GM21423 (cell line): ENCODE measurements at regions not wholly inside any gene's neighbourhood (a gene's known extent, or its start where the extent isn't known, plus 50 kb on each side); places are given as distances from the start of the nearest gene placed in this dataset.

Experiments
- ATAC-seq: cut with Tn5 transposase; IDR thresholded peaks from one replicate; pipeline ENCODE4 v1.9.1; 2021; ENCODE audit warnings: mild to moderate bottlenecking, moderate library complexity; ENCODE audit not compliant: unreplicated experiment

- no peak for ATAC-seq
Measured at GRCh38 chr12:91347481-91348214, 165.0 kb upstream of the DCN start.

- ATAC-seq, result no peak
Measured at GRCh38 chr12:91346827-91347226, 164.2 kb upstream of the DCN start.

GRCh38 chr12:91344408-91344807 is 161.8 kb upstream of the DCN start:
- ATAC-seq, result no peak

GRCh38 chr12:91343010-91343409 is 160.4 kb upstream of the DCN start:
- ATAC-seq, result no peak

- no peak for ATAC-seq
Measured at GRCh38 chr12:91339106-91339505, 156.5 kb upstream of the DCN start.

- no peak for ATAC-seq
Measured at GRCh38 chr12:91335699-91336098, 153.1 kb upstream of the DCN start.

GRCh38 chr12:91333966-91334365 is 151.3 kb upstream of the DCN start:
- no peak for ATAC-seq

- no peak for ATAC-seq
Measured at GRCh38 chr12:91332302-91332701, 149.7 kb upstream of the DCN start.

- no peak for ATAC-seq
Measured at GRCh38 chr12:91331371-91331770, 148.8 kb upstream of the DCN start.

- no peak for ATAC-seq
Measured at GRCh38 chr12:91328451-91328850, 145.8 kb upstream of the DCN start.

- no peak for ATAC-seq
Measured at GRCh38 chr12:91327889-91328288, 145.3 kb upstream of the DCN start.

GRCh38 chr12:91327131-91327530 is 144.5 kb upstream of the DCN start:
- ATAC-seq, result no peak

- no peak for ATAC-seq
Measured at GRCh38 chr12:91326058-91327027, 143.7 kb upstream of the DCN start.

GRCh38 chr12:91320999-91321398 is 138.4 kb upstream of the DCN start:
- ATAC-seq, result no peak

GRCh38 chr12:91319071-91319760 is 136.6 kb upstream of the DCN start:
- no peak for ATAC-seq

- ATAC-seq, result no peak
Measured at GRCh38 chr12:91317306-91317705, 134.7 kb upstream of the DCN start.

- no peak for ATAC-seq
Measured at GRCh38 chr12:91316907-91317269, 134.3 kb upstream of the DCN start.

- no peak for ATAC-seq
Measured at GRCh38 chr12:91316161-91316906, 133.7 kb upstream of the DCN start.

GRCh38 chr12:91311081-91311480 is 128.5 kb upstream of the DCN start:
- no peak for ATAC-seq

- ATAC-seq, result no peak
Measured at GRCh38 chr12:91309450-91309849, 126.8 kb upstream of the DCN start.
